SK-N-SH (cell line): ENCODE measurements at regions not wholly inside any gene's neighbourhood (a gene's known extent, or its start where the extent isn't known, plus 50 kb on each side); places are given as distances from the start of the nearest gene placed in this dataset.

Source experiments
- CTCF ChIA-PET: fragments of 300-600, 350-600 bp; formaldehyde crosslinking; extraction: SDS; loops from one replicate; lab custom pipeline; 2021; lab: Yijun Ruan, JAX
- POLR2A ChIA-PET: fragments of 350-600 bp; sonication (Branson Sonifier 250); formaldehyde crosslinking; extraction: SDS; loops from one replicate; lab custom pipeline; 2020; ENCODE audit warnings: antibody characterized with exemption, inconsistent platforms; lab: Yijun Ruan, JAX
- DNase-seq: peaks from one replicate; pipeline ENCODE4 v3.0.0; 2012
- H2AFZ ChIP-seq: fragments of 200-600 bp; sonication (generic); 2 replicates; pipeline ENCODE4 v1.8.1; 2016; ENCODE audit warnings: antibody characterized with exemption, mild to moderate bottlenecking, low read depth
- H3F3A ChIP-seq: fragments of 200-600 bp; sonication (generic); replicated peaks from 2 replicates; pipeline ENCODE3; 2016; ENCODE audit warnings: antibody characterized with exemption, mild to moderate bottlenecking; ENCODE audit not compliant: insufficient read depth
- H3K27ac ChIP-seq, 2 experiments: fragments of 200-500 bp in 1 of 2; fragments of 200-600 bp in 1 of 2; sonication (Bioruptor generic) in 1 of 2; sonication (generic), shearing (Covaris generic) in 1 of 2; 2 replicates each; pipeline versions ENCODE4 v1.5.1 to v1.6.1; 2014 to 2016; ENCODE audit warnings: low read depth in 2 of 2, inconsistent platforms in 1 of 2, low read length in 1 of 2, mild to moderate bottlenecking in 1 of 2, mixed read lengths in 1 of 2
- H3K27me3 ChIP-seq: fragments of 200-600 bp; sonication (generic), shearing (Covaris generic); 2 replicates; pipeline ENCODE4 v1.6.1; 2016; ENCODE audit warnings: mixed run types; ENCODE audit not compliant: insufficient read depth
- H3K36me3 ChIP-seq, 2 experiments: fragments of 200-500 bp in 1 of 2; fragments of 200-600 bp in 1 of 2; sonication (Bioruptor generic) in 1 of 2; sonication (generic) in 1 of 2; replicated peaks in 1 of 2; 2 replicates each; pipeline versions ENCODE3 to v1.5.1; 2014 to 2016; ENCODE audit warnings: low read length in 1 of 2, mild to moderate bottlenecking in 1 of 2; ENCODE audit not compliant: insufficient read depth in 2 of 2, control insufficient read depth in 1 of 2
- H3K4me1 ChIP-seq, 2 experiments: fragments of 200-500 bp in 1 of 2; fragments of 200-600 bp in 1 of 2; sonication (Bioruptor generic) in 1 of 2; sonication (generic), shearing (Covaris generic) in 1 of 2; 2 replicates each; pipeline versions ENCODE4 v1.5.1 to v1.6.1; 2014 to 2016; ENCODE audit warnings: low read depth in 1 of 2, low read length in 1 of 2, mixed run types in 1 of 2; ENCODE audit not compliant: insufficient read depth in 2 of 2, control insufficient read depth in 1 of 2
- H3K4me2 ChIP-seq: fragments of 200-600 bp; sonication (generic), shearing (Covaris generic); 2 replicates; pipeline ENCODE4 v1.6.1; 2017; ENCODE audit warnings: mixed run types
- H3K4me3 ChIP-seq, 2 experiments: fragments of 200-500 bp in 1 of 2; fragments of 200-600 bp in 1 of 2; sonication (Bioruptor generic) in 1 of 2; sonication (generic), shearing (Covaris generic) in 1 of 2; 2 replicates each; pipeline versions ENCODE4 v1.5.1 to v1.8.1; 2014 to 2016; ENCODE audit warnings: low read depth in 2 of 2, inconsistent platforms in 1 of 2, low read length in 1 of 2, mild to moderate bottlenecking in 1 of 2, mixed read lengths in 1 of 2, moderate library complexity in 1 of 2
- H3K79me2 ChIP-seq: fragments of 200-600 bp; sonication (generic); 2 replicates; pipeline ENCODE4 v1.8.1; 2017; ENCODE audit warnings: mild to moderate bottlenecking; ENCODE audit not compliant: insufficient read depth
- H3K9ac ChIP-seq: fragments of 200-600 bp; sonication (generic); 2 replicates; pipeline ENCODE4 v1.6.1; 2017; ENCODE audit warnings: mixed run types
- H3K9me2 ChIP-seq: fragments of 200-600 bp; sonication (generic); 2 replicates; pipeline ENCODE4 v1.6.1; 2017; ENCODE audit warnings: mixed run types
- H3K9me3 ChIP-seq: fragments of 200-600 bp; sonication (generic); 2 replicates; pipeline ENCODE4 v1.6.1; 2017; ENCODE audit warnings: mixed run types, mild to moderate bottlenecking, moderate library complexity
- H4K20me1 ChIP-seq: fragments of 200-600 bp; sonication (generic); 2 replicates; pipeline ENCODE4 v1.6.1; 2017; ENCODE audit warnings: mild to moderate bottlenecking, mixed run types; ENCODE audit not compliant: insufficient read depth
- CHD2 ChIP-seq: fragments of 150-350 bp; IDR thresholded peaks from 2 replicates; pipeline ENCODE4 v1.6.1; 2018; ENCODE audit warnings: low read length; ENCODE audit not compliant: partially characterized antibody
- ELF1 ChIP-seq: IDR thresholded peaks from 2 replicates; pipeline ENCODE4 v1.4.0; 2012
- EZH2phosphoT487 ChIP-seq: fragments of 200-600 bp; sonication (generic); IDR thresholded peaks from 2 replicates; pipeline ENCODE4 v1.6.1; 2017; ENCODE audit warnings: low read depth, mixed run types, mild to moderate bottlenecking, antibody characterized with exemption, moderate library complexity, borderline replicate concordance
- FOSL2 ChIP-seq: IDR thresholded peaks from 2 replicates; pipeline ENCODE4 v1.4.0; 2012; ENCODE audit warnings: low read depth, mild to moderate bottlenecking, moderate library complexity, borderline replicate concordance
- GATA2 ChIP-seq: sonication (generic); formaldehyde crosslinking; IDR thresholded peaks from 2 replicates; pipeline ENCODE4 v1.5.0; 2020; ENCODE audit warnings: mild to moderate bottlenecking, missing genetic modification reagents
- NRF1 ChIP-seq: IDR thresholded peaks from 2 replicates; pipeline ENCODE4 v1.6.1; 2012; ENCODE audit warnings: low read depth, mild to moderate bottlenecking, low read length
- RAD21 ChIP-seq: IDR thresholded peaks from 2 replicates; pipeline ENCODE4 v1.6.1; 2012; ENCODE audit warnings: mild to moderate bottlenecking, low read length
- RXRA ChIP-seq: IDR thresholded peaks from 2 replicates; pipeline ENCODE4 v1.4.0; 2012; ENCODE audit warnings: low read depth, mild to moderate bottlenecking, borderline replicate concordance
- TAF1 ChIP-seq: IDR thresholded peaks from 2 replicates; pipeline ENCODE4 v1.6.1; 2012; ENCODE audit warnings: low read depth, mild to moderate bottlenecking, low read length, moderate library complexity, borderline replicate concordance
- TCF12 ChIP-seq: IDR thresholded peaks from 2 replicates; pipeline ENCODE4 v1.4.0; 2012
- YY1 ChIP-seq: IDR thresholded peaks from 2 replicates; pipeline ENCODE4 v1.4.0; 2012; ENCODE audit warnings: low read depth, mild to moderate bottlenecking
- WGBS: methylation state at CpG from one replicate; pipeline ENCODE4 v1.1.6; 2017; ENCODE audit warnings: low lambda C conversion rate; 5-methylcytosine and 5-hydroxymethylcytosine counted together
- TF ChIP-seq, protein P1 (sequence below): fragments of 200-600 bp; sonication (generic); IDR thresholded peaks from 2 replicates; pipeline ENCODE4 v1.6.1; 2017; ENCODE audit warnings: antibody characterized with exemption, mild to moderate bottlenecking, moderate library complexity
- TF ChIP-seq, protein P2 (sequence below): fragments of 150-350 bp; IDR thresholded peaks from 2 replicates; pipeline ENCODE4 v1.6.1; 2017; ENCODE audit warnings: antibody characterized with exemption, low read length, low read depth, borderline replicate concordance
- TF ChIP-seq, protein P3 (sequence below): IDR thresholded peaks from 2 replicates; pipeline ENCODE4 v1.4.0; 2012; ENCODE audit warnings: low read depth
- TF ChIP-seq, protein P4 (sequence below): IDR thresholded peaks from 2 replicates; pipeline ENCODE4 v1.4.0; 2012; ENCODE audit warnings: low read depth, borderline replicate concordance

DNA sequence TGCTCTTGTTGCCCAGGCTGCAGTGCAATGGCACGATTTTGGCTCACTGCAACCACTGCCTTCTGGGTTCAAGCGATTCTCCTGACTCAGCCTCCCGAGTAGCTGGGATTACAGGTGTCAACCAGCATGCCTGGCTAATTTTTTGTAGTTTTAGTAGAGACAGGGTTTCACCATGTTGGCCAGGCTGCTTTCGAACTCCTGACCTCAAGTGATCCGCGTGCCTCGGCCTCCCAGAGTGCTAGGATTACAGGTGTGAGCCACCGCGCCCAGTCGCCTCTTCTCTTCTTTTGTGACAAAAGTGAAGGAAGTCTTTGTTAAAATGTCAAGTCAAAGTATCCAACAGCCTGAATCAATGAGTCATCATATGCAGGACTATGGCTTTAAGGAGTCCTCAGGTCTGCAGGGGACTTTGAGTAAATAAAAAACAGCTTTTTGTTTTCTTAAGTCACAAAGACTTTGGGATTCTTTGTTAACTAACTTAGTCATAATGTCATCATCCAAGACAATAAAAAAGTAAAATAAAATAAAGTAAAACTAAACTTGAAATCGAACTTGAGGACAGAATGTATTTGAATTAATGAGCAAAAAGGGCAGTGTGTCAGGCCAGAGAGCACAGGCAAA, 1153.2 kb downstream of the SUCLG1 start:
- Histone ChIP-seq H3K4me2 (no peak overlapping the region), H3K9me2 (no peaks in the 10 kb centered on the region), H3F3A (no peaks in the 10 kb centered on the region), H3K4me1 (no peaks in the 10 kb centered on the region), H3K9me3 (no peaks in the 10 kb centered on the region)
- TF ChIP-seq NRF1: no peak
- TF ChIP-seq RAD21: no peak
- TF ChIP-seq, all 33 proteins: peak for 0
- Histone ChIP-seq H3K27me3 (no peaks in the 10 kb centered on the region), H3K79me2 (no peaks in the 10 kb centered on the region), H3K27ac (no peak overlapping the region), H2AFZ (no peak overlapping the region), H3K36me3 (no peaks in the 10 kb centered on the region), H3K4me3 (no peak overlapping the region), H4K20me1 (no peaks in the 10 kb centered on the region), H3K9ac (no peak overlapping the region)
- 30% methylated on average over 11 of the region's 11 CpGs for WGBS
- no peak for DNase-seq
- POLR2A ChIA-PET: no interaction called here
- CTCF ChIA-PET: interaction anchor here (1.0 kb wide), 1 partner anchor 9 kb away, joined by 3 read pairs; no protein-coding TSS in a partner anchor

DNA sequence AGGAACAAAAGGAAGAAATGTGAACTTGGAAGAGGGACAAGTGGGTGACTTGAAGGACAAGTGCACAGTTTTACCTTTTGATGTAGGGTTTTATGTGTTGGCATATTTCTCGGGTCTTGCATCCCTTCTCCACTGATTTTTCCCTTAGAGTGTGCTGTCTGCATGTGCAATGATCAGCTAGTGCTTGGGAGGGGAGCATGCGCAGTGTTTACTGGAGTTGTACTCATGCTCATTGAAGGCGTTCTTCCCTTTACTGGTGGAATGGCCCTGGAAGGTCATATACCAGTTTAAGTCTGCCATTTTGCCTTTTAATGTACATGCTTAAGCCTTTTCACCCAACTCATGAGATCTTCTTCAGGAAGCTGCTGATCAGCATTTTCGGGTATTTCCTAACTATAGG, 1168.0 kb downstream of the SUCLG1 start:
- TF ChIP-seq ELF1 (no peak), CHD2 (no peak), GATA2 (CRISPR knock-in tag) (no peak), TAF1 (no peak), RAD21 (no peak), YY1 (no peak), FOSL2 (no peak), EZH2phosphoT487 (no peak), TCF12 (no peak), RXRA (no peak), NRF1 (no peak)
- TF ChIP-seq, protein P1, sequence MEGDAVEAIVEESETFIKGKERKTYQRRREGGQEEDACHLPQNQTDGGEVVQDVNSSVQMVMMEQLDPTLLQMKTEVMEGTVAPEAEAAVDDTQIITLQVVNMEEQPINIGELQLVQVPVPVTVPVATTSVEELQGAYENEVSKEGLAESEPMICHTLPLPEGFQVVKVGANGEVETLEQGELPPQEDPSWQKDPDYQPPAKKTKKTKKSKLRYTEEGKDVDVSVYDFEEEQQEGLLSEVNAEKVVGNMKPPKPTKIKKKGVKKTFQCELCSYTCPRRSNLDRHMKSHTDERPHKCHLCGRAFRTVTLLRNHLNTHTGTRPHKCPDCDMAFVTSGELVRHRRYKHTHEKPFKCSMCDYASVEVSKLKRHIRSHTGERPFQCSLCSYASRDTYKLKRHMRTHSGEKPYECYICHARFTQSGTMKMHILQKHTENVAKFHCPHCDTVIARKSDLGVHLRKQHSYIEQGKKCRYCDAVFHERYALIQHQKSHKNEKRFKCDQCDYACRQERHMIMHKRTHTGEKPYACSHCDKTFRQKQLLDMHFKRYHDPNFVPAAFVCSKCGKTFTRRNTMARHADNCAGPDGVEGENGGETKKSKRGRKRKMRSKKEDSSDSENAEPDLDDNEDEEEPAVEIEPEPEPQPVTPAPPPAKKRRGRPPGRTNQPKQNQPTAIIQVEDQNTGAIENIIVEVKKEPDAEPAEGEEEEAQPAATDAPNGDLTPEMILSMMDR: no peak
- TF ChIP-seq, protein P2, sequence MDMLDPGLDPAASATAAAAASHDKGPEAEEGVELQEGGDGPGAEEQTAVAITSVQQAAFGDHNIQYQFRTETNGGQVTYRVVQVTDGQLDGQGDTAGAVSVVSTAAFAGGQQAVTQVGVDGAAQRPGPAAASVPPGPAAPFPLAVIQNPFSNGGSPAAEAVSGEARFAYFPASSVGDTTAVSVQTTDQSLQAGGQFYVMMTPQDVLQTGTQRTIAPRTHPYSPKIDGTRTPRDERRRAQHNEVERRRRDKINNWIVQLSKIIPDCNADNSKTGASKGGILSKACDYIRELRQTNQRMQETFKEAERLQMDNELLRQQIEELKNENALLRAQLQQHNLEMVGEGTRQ: no peak
- TF ChIP-seq, protein P3, sequence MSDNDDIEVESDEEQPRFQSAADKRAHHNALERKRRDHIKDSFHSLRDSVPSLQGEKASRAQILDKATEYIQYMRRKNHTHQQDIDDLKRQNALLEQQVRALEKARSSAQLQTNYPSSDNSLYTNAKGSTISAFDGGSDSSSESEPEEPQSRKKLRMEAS: no peak
- TF ChIP-seq, protein P4, sequence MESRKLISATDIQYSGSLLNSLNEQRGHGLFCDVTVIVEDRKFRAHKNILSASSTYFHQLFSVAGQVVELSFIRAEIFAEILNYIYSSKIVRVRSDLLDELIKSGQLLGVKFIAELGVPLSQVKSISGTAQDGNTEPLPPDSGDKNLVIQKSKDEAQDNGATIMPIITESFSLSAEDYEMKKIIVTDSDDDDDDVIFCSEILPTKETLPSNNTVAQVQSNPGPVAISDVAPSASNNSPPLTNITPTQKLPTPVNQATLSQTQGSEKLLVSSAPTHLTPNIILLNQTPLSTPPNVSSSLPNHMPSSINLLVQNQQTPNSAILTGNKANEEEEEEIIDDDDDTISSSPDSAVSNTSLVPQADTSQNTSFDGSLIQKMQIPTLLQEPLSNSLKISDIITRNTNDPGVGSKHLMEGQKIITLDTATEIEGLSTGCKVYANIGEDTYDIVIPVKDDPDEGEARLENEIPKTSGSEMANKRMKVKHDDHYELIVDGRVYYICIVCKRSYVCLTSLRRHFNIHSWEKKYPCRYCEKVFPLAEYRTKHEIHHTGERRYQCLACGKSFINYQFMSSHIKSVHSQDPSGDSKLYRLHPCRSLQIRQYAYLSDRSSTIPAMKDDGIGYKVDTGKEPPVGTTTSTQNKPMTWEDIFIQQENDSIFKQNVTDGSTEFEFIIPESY: no peak
- H3F3A ChIP-seq: no peaks in the 10 kb centered on the region
- POLR2A ChIA-PET: no interaction called here

More for the DNA sequence above, 1168.0 kb downstream of the SUCLG1 start:
- H3K36me3 ChIP-seq: no peaks in the 10 kb centered on the region
- CTCF ChIA-PET: no interaction called here
- H3K4me3 ChIP-seq: no peak overlapping the region
- no peaks in the 10 kb centered on the region for H3K9me3 ChIP-seq
- H3K9ac ChIP-seq: no peak overlapping the region
- no peak overlapping the region for H3K27ac ChIP-seq
- DNase-seq: no peak
- no peaks in the 10 kb centered on the region for H3K4me1 ChIP-seq
- H3K9me2 ChIP-seq: no peaks in the 10 kb centered on the region
- H4K20me1 ChIP-seq: no peaks in the 10 kb centered on the region
- H3K79me2 ChIP-seq: no peaks in the 10 kb centered on the region
- no peak overlapping the region for H3K4me2 ChIP-seq
- H3K27me3 ChIP-seq: no peaks in the 10 kb centered on the region
- no peak overlapping the region for H2AFZ ChIP-seq
- WGBS: 8% methylated on average over 4 of the region's 4 CpGs
